22Rv1 (cell line): ENCODE measurements at regions not wholly inside any gene's neighbourhood (a gene's known extent, or its start where the extent isn't known, plus 50 kb on each side); places are given as distances from the start of the nearest gene placed in this dataset.

Experiments
- ZFX ChIP-seq: fragments of 450-650 bp; IDR thresholded peaks from 2 replicates; pipeline ENCODE4 v1.6.1; 2017; ENCODE audit warnings: antibody characterized with exemption, borderline replicate concordance
- TF ChIP-seq, protein P1 (sequence below): fragments of 450-650 bp; IDR thresholded peaks from 2 replicates; pipeline ENCODE4 v1.5.1; 2017; ENCODE audit warnings: mild to moderate bottlenecking

GRCh38 chr7:153447011-153447410, 605.2 kb upstream of the DPP6 start:
- TF ChIP-seq, protein P1, sequence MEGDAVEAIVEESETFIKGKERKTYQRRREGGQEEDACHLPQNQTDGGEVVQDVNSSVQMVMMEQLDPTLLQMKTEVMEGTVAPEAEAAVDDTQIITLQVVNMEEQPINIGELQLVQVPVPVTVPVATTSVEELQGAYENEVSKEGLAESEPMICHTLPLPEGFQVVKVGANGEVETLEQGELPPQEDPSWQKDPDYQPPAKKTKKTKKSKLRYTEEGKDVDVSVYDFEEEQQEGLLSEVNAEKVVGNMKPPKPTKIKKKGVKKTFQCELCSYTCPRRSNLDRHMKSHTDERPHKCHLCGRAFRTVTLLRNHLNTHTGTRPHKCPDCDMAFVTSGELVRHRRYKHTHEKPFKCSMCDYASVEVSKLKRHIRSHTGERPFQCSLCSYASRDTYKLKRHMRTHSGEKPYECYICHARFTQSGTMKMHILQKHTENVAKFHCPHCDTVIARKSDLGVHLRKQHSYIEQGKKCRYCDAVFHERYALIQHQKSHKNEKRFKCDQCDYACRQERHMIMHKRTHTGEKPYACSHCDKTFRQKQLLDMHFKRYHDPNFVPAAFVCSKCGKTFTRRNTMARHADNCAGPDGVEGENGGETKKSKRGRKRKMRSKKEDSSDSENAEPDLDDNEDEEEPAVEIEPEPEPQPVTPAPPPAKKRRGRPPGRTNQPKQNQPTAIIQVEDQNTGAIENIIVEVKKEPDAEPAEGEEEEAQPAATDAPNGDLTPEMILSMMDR: no peak
- TF ChIP-seq ZFX: no peak
